Endodermal cell (in vitro differentiated cells): ENCODE measurements at regions not wholly inside any gene's neighbourhood (a gene's known extent, or its start where the extent isn't known, plus 50 kb on each side); places are given as distances from the start of the nearest gene placed in this dataset.
A peak's percentile ranks its signal among the peaks of the same experiment; 100 is the strongest.

ENCODE experiments used
- DNase-seq: peaks from one replicate; pipeline ENCODE4 v3.0.0-alpha.2; 2017
- H3K27ac ChIP-seq: 2 replicates; pipeline ENCODE4 v1.5.1; 2013; ENCODE audit warnings: mild to moderate bottlenecking, low read depth, low read length, moderate library complexity
- H3K27me3 ChIP-seq: 2 replicates; pipeline ENCODE4 v1.6.1; 2013; ENCODE audit warnings: mild to moderate bottlenecking, low read length, moderate library complexity; ENCODE audit not compliant: insufficient read depth, control insufficient read depth, poor library complexity, severe bottlenecking
- H3K36me3 ChIP-seq: 2 replicates; pipeline ENCODE4 v1.7.0; 2013; ENCODE audit warnings: mild to moderate bottlenecking, low read length, moderate library complexity; ENCODE audit not compliant: control insufficient read depth, insufficient read depth
- H3K4me1 ChIP-seq: one replicate; pipeline ENCODE4 v1.7.0; 2013; ENCODE audit warnings: low read length; ENCODE audit not compliant: control insufficient read depth, insufficient read depth
- H3K4me3 ChIP-seq: 2 replicates; pipeline ENCODE4 v1.5.1; 2013; ENCODE audit warnings: mild to moderate bottlenecking, low read length, moderate library complexity
- H3K9ac ChIP-seq: 2 replicates; pipeline ENCODE4 v1.6.1; 2013; ENCODE audit warnings: mild to moderate bottlenecking, low read length, moderate library complexity; ENCODE audit not compliant: poor library complexity, severe bottlenecking; ENCODE audit errors: extremely low read depth
- H3K9me3 ChIP-seq: 2 replicates; pipeline ENCODE4 v1.6.1; 2013; ENCODE audit warnings: mild to moderate bottlenecking, low read length, moderate library complexity; ENCODE audit not compliant: control insufficient read depth
- H3K27ac Mint-ChIP-seq: 2 replicates; pipeline ENCODE4 v1.8.0; 2020; ENCODE audit warnings: mixed read lengths
- H3K27me3 Mint-ChIP-seq: 2 replicates; pipeline ENCODE4 v1.8.0; 2021; ENCODE audit warnings: mild to moderate bottlenecking, mixed read lengths; ENCODE audit not compliant: insufficient read depth
- H3K36me3 Mint-ChIP-seq: 2 replicates; pipeline ENCODE4 v1.8.0; 2020; ENCODE audit warnings: low read depth, mixed read lengths
- H3K4me1 Mint-ChIP-seq: 2 replicates; pipeline ENCODE4 v1.8.0; 2020; ENCODE audit warnings: mixed read lengths
- H3K4me3 Mint-ChIP-seq: 2 replicates; pipeline ENCODE4 v1.8.0; 2020; ENCODE audit warnings: mild to moderate bottlenecking, moderate library complexity, mixed read lengths
- H3K9me3 Mint-ChIP-seq: 2 replicates; pipeline ENCODE4 v1.8.0; 2020; ENCODE audit warnings: mild to moderate bottlenecking, mixed read lengths
- CTCF ChIP-seq: fragments of 200-600 bp; sonication (generic); conservative IDR thresholded peaks from 2 replicates; pipeline ENCODE4 v1.5.0; 2021; ENCODE audit warnings: antibody characterized with exemption, mild to moderate bottlenecking
- WGBS, 2 experiments: methylation state at CpG; one replicate each; pipeline versions ENCODE4 v1.1.5 to v1.1.7; 2013; ENCODE audit warnings: missing lambda C conversion rate in 2 of 2, mixed read lengths in 1 of 2; ENCODE audit not compliant: insufficient coverage in 1 of 2, insufficient read length in 1 of 2; 5-methylcytosine and 5-hydroxymethylcytosine counted together

- no peak for DNase-seq
- Histone ChIP-seq H3K27me3 (no peaks in the 10 kb centered on the region), H3K36me3 (no peaks in the 10 kb centered on the region), H3K27ac (no peak overlapping the region), H3K4me1 (no peaks in the 10 kb centered on the region), H3K9me3 (no peaks in the 10 kb centered on the region), H3K9ac (no peak overlapping the region), H3K4me3 (no peak overlapping the region)
- Mint-ChIP-seq H3K9me3 (no peaks in the 10 kb centered on the region), H3K4me3 (no peak overlapping the region), H3K4me1 (peaks cover 9% of the 10 kb centered on the region), H3K27me3 (peaks cover 5% of the 10 kb centered on the region), H3K27ac (no peak overlapping the region), H3K36me3 (no peaks in the 10 kb centered on the region)
- 66 to 72% methylated on average over 4 to 5 of the region's 5 CpGs for WGBS, 2 experiments
- TF ChIP-seq CTCF, result no peak
Measured at GRCh38 chr6:132133736-132134445, 182.7 kb upstream of the CCN2 start.

GRCh38 chr6:132132924-132133639 lies 181.9 kb upstream of the CCN2 start:
- no peak for TF ChIP-seq CTCF
- Histone ChIP-seq H3K9me3 (no peaks in the 10 kb centered on the region), H3K27ac (peak overlapping the region; percentile 93), H3K36me3 (no peaks in the 10 kb centered on the region), H3K9ac (no peak overlapping the region), H3K4me1 (no peaks in the 10 kb centered on the region), H3K4me3 (no peak overlapping the region), H3K27me3 (no peaks in the 10 kb centered on the region)
- H3K27me3 Mint-ChIP-seq, result no peaks in the 10 kb centered on the region
- H3K4me1 Mint-ChIP-seq, result peaks cover 9% of the 10 kb centered on the region
- H3K36me3 Mint-ChIP-seq, result no peaks in the 10 kb centered on the region
- no peak for DNase-seq
- no peak overlapping the region for H3K4me3 Mint-ChIP-seq
- H3K27ac Mint-ChIP-seq, result no peak overlapping the region
- H3K9me3 Mint-ChIP-seq, result no peaks in the 10 kb centered on the region
- 80 to 100% methylated on average over 1 to 3 of the region's 3 CpGs for WGBS, 2 experiments

- WGBS, 2 experiments, result 51 to 86% methylated on average over 2 of the region's 2 CpGs
- Mint-ChIP-seq H3K36me3 (no peaks in the 10 kb centered on the region), H3K4me1 (peaks cover 9% of the 10 kb centered on the region), H3K27ac (no peak overlapping the region), H3K9me3 (no peaks in the 10 kb centered on the region), H3K27me3 (no peaks in the 10 kb centered on the region), H3K4me3 (no peak overlapping the region)
- Histone ChIP-seq H3K27me3 (no peaks in the 10 kb centered on the region), H3K9ac (no peak overlapping the region), H3K4me1 (no peaks in the 10 kb centered on the region), H3K9me3 (no peaks in the 10 kb centered on the region), H3K36me3 (no peaks in the 10 kb centered on the region), H3K4me3 (no peak overlapping the region), H3K27ac (peak overlapping the region; percentile 93)
- DNase-seq, result no peak
- no peak for TF ChIP-seq CTCF
Measured at GRCh38 chr6:132132422-132132821, 181.2 kb upstream of the CCN2 start.
